Caki2 (cell line): ENCODE measurements at regions not wholly inside any gene's neighbourhood (a gene's known extent, or its start where the extent isn't known, plus 50 kb on each side); places are given as distances from the start of the nearest gene placed in this dataset.
A peak's percentile ranks its signal among the peaks of the same experiment; 100 is the strongest.
"Not testable (repeated sequence)": the region's sequence is repeated elsewhere in the genome, so short reads cannot be mapped to it uniquely, and the experiment has no call there.

Experiments used
- DNase-seq: peaks from one replicate; pipeline ENCODE4 v3.0.0-alpha.2; 2015; ENCODE audit warnings: low read depth
- in situ Hi-C: cut with HindIII; loops from 2 replicates; pipeline ENCODE4 v1.10.0; 2016; ENCODE audit warnings: low sequenced_read_pairs, low pct_unique_long_range_greater_than_20kb, mixed read lengths

DNA sequence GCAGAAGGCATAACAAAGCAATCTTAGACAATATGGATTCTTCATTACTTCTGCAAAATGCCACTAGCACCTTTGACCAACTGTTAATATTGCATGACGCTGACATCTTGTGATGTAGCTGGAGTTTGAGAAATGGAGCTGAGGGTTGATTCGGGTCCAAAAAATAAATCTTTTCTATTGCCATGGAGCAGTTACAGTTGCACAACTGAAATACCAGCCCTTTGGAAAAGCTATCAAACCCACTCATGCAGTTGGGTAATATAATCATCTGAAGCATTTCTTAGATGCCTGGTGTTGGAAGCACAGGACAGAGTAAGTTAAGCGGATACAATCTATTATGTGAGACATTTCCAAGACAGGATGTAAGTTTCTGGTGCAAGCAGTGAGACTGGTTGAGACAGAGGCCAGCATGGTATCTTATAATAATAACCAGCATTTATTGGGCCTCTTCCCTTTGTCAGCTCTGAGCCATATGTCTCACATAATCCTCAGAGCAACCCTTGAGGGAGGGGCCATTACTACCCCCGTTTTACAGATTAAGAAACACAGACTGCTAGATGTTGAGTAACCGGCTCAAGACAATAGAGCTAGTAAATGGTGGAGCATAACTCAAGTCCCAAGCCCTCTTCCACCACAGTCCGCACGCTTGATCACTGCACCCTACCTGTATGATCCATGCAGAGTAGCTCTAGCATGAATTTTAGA lies 74.9 kb upstream of the CAPRIN1 start:
- DNase-seq = no peak
- in situ Hi-C loops = no loop called here

DNA sequence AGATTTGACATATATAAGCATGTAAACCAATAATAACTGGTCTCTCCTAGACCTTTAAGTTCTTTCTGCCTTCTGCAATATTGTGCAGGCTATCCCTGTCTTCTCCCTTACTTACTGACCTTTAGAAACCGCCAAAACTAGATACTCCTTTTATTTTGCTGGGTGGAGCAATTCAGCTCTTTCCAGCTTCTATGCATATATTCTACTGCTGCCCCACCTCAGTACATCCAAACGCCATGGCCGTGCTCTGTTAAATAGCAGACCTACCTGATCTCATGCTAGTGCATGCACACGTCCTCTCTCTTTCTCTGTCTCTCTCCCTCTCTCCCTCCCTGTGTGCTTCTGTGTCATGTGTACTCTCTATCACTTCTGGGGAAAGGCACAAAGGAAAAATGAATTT lies 76.7 kb upstream of the CAPRIN1 start:
- in situ Hi-C loops = no loop called here
- no peak for DNase-seq

DNA sequence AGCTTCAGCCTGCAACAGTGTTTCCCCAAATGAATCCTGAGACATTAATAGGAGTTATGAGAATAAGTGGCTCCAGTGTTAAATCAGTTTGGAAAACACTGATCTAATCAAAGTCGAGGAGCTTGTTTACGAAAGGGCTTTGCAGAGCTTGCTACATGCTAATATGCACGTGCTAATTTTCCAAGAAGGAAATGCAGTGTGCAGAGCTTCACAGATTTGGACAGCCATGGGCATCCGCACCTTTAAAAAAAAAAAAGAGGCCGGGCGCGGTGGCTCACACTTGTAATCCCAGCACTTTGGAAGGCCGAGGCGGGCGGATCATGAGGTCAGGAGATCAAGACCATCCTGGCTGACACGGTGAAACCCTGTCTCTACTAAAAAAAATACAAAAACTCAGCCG lies 79.7 kb upstream of the LMO2 start:
- in situ Hi-C loops, DNase-seq: not testable (repeated sequence)

DNA sequence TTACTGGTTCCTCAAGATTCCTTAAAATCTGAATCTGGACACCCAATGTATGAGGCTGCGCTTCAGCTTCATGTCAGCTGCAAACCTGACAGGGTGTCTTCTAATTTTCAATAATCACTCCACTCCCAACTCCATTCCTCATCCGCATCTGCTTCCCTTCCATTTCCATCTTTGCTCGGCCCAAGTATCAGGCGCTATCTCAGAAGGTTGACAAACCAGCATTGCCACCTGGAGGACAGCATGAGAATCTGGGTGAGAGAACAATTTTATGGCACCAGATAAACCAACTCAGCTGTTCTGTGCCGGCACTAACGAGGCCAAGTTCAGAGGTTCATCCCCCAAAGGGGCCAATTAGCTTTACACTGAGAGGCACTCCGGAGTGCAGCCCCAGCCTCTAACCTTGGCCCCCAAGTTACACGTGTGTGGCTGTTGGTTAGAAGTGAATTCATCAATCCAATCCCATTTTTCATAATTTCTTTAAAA lies 79.1 kb upstream of the LMO2 start:
- peak; percentile 6 for DNase-seq
- in situ Hi-C loops = no loop called here

DNA sequence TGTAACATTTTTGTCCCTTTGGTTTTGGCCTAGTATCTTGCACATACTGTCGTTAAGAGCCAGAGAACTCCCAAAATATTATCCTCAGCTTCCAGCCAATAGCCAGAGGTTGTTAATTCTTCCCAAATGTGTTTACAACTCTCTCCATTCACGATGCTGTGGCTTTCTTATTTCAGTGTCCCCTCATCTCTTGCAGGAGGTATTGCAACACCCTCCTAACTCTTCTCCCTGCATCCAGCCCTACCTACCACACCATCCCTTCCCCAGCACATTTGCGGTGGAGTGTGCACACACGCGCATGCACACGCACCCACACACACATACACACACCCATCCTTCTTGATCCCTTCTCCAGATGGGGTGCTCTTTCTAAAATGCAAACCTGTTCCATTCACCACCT lies 75.6 kb upstream of the LMO2 start:
- DNase-seq = no peak
- in situ Hi-C loops = no loop called here

DNA sequence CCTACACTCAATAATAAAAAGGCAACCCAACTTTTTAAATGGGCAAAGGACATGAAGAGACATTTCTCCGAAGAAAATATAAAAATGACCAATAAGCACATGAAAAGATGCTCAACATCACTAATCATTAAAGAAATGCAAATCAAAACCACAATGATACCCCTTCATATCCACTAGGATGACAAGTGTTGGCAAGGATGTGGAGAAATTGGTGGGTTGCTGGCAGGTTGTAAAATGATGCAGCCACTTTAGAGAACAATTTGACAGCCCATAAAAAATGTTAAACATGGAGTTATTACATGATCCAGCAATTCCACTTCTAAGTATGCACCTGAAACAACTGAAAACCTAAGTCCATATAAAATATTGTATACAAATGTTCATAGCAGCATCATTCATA lies 73.2 kb upstream of the LMO2 start:
- in situ Hi-C loops = no loop called here
- no peak for DNase-seq

DNA sequence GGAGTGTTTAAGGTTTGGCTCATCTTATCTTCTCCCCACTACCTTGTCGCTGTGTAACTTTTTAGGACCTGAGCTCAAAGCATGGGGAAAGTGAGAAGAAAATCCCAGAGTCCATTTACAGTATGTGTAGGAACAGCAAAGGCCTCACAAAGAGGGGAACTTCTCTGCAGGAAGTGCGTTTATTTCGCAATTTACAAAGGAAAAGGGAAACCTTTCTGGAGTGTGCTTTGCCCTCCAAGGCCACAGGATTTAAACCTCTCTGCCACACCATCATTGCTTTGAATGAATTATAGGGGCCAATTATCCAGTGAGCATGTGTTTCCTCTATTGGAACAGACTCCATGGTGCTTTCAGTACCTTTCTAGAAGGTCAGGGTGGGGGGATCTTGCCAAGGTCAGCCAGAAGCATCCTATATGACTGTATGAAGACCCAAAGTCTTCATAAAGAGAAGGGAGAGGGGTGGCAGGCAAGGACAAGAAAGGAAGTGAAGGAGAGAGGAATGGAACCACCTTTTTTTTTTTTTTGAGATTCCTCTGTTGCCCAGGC lies 68.1 kb upstream of the LMO2 start:
- in situ Hi-C loops = no loop called here
- DNase-seq = no peak

DNA sequence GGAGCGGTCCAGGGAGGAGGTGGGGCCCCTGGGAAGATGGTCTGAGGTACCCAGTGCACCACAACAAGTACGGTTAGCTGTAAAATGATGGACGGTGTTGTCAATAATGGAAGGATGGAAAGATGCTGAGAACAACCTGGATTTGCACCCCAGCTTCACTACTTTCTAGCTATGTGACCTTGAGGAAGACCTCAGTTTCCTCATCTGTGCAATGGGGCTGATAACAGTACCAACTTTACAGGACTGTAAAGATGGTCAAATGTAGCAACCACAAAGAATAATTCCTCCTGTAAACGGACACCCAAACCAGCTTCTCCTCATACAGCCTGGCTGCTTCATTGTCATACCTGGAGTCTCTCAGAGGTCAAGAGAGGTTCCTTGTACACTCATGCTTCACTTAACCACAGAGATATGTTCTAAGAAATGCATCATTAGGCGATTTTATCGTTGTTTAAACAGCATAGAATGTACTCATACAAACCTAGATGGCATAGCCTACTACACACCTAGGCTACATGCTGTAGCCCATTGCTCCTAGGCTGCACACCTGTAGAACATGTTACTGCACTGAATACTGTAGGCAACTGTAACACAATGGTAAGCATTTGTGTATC lies 65.5 kb upstream of the LMO2 start:
- in situ Hi-C loops = no loop called here
- DNase-seq = no peak

DNA sequence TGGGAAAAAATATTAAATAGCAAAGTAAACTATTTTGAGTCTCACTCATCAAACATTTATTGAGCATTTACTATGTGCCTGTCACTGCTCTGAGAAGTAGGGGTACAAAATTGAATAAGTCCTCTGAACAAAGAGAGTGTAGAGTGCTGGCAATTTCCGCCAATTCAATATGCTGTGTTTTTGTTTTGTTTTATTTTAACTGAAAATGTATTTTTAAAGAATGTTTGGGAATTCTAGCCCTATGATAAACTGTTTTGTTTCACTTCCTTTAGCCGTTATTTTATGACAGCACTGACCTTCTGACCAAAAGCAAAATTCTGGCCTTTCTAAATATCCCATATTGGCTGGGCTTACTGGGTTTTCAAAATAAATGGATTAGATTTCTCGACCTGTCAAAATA lies 64.7 kb upstream of the LMO2 start:
- in situ Hi-C loops = no loop called here
- no peak for DNase-seq

DNA sequence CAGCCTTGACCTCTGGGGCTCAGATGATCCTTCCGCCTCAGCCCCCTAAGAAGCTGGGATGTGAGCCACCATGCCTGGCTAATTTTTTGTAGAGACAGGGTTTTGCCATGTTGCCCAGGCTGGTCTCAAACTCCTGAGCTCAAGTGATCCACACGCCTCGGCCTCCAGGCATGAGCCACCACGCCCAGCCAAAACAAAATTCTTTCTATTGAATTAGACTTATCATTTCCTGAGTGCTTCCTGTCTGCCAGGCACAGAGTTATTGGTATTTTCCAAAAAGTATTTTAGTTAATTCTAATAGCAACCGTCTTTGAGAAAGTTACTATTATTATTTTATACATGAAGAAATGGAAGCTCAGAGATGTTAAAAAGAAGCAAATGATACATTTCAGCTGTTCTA lies 61.4 kb upstream of the LMO2 start:
- in situ Hi-C loops = no loop called here
- DNase-seq = no peak

DNA sequence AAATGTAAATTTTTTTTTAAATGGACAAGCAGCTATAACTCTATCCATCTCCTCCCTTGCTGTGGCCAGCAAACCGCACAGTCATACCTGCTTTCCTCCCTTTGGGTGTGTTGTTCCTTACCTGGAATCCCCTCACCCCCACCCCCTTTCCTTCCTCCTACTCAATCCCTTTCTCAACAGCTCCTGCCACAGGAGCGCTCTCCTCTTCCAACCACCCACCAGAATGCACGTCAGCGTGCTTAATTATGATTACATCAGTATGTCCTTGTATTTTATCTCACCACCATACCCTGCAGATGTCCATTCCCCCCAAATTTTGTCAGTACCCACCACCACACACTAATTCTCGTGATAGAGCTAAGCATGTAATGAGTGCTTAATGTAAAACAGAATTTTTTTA lies 60.9 kb upstream of the LMO2 start:
- in situ Hi-C loops = no loop called here
- DNase-seq = no peak

DNA sequence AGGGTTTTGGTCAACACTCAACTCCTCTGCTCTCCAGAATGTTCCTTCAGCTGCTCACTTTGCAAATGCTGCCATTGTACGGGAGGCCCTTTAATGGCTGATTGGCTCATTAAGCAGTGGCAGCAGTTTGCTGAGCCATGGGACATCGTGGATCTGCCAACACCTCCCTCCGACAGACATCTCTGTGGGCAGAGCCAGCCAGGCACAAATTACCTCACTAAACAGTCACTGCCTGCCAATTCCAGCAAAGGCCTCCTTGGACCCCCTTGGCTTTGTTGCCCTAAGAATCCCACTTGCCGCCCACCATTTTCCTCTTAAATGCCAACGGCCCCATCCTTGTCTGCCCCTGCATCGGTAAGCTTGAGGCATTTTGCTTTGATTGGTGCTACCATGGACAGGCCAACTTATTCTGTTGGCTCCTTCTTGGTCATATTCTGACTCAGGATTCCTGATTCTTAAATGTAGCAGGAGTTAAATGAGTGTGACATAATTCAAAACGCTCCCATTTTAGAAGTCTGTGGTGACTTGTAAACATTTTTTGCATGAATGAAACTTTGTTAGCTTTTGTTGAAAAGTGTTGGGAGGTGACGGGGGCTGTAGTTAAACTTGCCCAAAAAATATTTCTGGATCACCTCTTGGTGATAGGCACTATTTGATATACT lies 57.5 kb upstream of the LMO2 start:
- DNase-seq = no peak
- in situ Hi-C loops = no loop called here

DNA sequence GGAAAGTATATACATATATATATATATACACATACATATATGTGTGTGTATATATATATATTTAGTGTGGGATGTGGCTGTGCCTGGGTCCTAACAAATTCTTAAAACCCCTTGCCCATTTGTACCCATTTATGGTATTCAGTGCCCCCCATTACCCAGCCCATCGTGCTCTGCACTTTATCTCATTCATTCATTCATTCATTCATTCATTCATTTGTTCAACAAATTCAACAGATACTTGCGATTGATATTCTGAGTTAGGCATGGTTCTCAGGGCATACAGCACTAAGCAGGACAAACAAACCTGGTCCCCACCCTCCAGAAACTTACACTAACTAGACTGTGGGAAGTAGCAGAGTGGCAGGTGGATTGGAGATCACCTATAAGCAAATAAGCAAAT lies 56.6 kb upstream of the LMO2 start:
- no peak for DNase-seq
- in situ Hi-C loops = no loop called here

DNA sequence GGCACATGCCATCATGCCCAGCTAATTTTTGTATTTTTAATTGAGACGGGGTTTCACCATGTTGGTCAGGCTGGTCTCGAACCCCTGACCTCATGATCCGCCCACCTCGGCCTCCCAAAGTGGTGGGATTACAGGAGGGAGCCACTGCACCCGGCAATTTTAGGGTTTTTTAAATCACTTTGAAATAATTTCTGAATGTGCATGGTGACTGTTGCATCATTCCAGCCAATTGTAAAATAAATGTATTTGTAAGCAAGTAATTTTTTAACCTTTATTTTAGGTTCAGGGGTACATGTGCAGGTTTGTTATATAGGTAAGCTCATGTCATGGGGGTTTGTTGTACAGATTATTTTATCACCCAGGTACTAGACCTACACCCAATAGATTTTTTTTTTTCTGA lies 56.0 kb upstream of the LMO2 start:
- in situ Hi-C loops, DNase-seq: not testable (repeated sequence)

DNA sequence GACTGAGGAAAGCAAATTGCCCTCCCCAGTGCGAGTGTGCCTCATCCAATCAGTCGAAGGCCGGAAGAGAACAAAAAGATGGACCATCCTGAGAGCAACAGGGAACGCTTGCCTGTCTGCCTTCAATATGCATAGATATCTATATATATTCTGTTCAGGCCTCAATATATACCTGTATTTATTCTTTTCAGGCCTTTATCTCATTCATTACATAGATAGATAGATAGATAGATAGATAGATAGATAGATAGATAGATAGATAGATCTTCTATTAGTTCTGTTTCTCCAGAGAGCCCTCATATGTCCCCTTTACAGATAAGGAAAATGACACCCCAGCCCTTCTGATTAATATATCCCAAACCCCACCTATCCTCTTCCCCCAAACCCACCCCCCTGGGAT lies 55.1 kb upstream of the LMO2 start:
- in situ Hi-C loops = no loop called here

DNA sequence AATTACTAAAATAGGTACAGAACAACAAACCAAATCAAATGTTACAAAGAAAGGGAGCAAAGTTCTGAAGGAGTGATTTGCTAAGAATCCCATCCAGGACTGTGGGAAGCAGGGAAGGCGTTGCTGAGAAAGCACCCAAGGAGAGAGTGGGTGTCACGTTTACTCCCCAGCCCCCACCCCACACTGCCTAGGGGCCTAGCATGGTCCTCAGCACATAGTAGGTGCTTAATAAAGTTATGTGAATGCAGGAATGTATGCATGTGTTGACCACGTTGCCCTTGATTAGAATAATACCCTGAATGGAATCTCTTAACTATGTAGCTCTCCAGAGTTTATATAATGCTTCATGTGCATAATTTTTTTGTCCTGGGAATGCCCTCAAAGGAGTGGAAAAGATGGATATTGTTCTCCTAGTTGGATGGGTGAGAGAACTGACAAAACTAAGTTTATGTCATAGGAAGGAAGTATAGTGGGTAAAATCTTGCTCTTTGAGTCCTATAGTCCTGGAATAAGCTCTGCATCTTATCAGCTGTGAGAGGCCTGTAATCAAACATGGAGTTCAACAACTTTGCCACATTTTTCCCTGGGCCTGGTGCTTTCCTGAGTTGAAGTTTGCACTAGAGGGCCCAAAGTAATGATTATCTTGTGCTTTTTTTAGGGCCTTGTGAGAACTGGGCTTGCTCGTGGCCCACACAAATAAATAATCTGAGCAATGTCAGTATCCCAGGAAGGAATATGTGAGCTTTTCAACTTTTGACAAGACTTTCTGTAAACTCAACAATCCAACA lies 53.8 kb upstream of the LMO2 start:
- in situ Hi-C loops = no loop called here
- DNase-seq = no peak

More for the DNA sequence above, 55.1 kb upstream of the LMO2 start:
- DNase-seq = no peak

DNA sequence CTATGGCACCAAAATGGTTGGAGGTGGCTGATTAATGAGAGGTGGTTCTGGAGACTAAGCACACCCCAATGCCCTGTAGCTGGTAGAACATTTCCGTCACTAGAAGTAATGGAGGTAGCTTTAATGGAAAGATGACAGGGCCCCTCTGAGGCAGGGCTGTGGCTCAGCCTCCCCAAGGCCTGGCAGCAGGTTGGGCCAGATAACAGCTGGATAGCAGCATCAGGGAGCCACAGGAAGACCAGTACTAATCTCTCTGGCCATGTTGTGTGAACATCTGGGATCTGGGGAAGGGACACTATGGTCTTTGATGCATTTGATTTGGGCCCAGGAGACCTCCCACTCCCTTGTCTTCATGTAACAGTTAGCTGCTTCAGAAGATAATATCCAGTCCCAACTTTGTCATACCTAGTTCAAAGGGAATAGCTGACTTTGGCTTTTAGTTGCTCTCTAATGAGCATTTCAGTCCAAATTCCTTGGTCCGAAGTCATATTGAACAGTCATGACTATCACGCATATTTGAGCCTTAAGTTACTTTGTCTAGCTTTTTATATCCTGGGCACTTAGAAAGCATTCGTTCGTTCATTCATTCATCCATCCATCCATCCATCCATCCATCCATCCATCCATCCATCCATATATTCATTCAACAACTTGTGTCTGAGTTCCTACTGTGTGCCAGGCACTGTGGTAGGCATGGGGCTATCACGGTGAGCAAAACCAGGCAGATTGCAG lies 53.0 kb upstream of the LMO2 start:
- DNase-seq = no peak
- in situ Hi-C loops = no loop called here

DNA sequence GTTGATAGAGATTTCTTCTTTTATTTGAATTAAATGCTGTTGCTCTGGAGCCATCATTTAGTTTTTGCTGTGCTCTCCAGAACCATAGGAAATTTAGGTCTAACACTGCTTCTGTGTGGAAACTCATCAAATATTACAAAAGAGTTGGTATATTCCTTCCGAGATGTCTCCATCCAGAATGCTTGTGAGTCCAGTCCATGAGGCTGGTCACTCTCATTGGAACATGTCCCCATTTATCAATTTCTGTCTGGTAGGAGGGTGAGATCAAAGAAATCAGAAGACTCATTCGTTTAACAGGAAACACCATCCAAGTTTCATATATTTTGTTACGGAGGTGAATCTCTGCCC lies 52.4 kb upstream of the LMO2 start:
- in situ Hi-C loops = no loop called here
- no peak for DNase-seq
